ENCODE measurements at regions not wholly inside any gene's neighbourhood (a gene's known extent, or its start where the extent isn't known, plus 50 kb on each side); places are given as distances from the start of the nearest gene placed in this dataset.
A peak's percentile ranks its signal among the peaks of the same experiment; 100 is the strongest.

- no peaks in the 10 kb centered on the region for H3K27me3 ChIP-seq (ENCODE audit: control insufficient read depth in 3 of 3, insufficient read depth in 3 of 3, low read length in 3 of 3)
- 45 to 54% (median 50%) methylated on average over 1 of the region's 1 CpG for WGBS, 3 donors
- no peak for DNase-seq
- no peaks in the 10 kb centered on the region for H3K36me3 ChIP-seq (ENCODE audit: control insufficient read depth in 3 of 3, insufficient read depth in 2 of 3, low read depth in 1 of 3, low read length in 3 of 3)
- H3K4me1 ChIP-seq (ENCODE audit: control insufficient read depth in 3 of 3, insufficient read depth in 2 of 3, low read depth in 1 of 3, low read length in 2 of 3), result peaks cover 0 to 3% (median 0%) of the 10 kb centered on the region in 3 donors
- no peak overlapping the region for H3K27ac ChIP-seq (ENCODE audit: low read depth in 1 of 3, low read length in 2 of 3)
- no peak overlapping the region for H3K4me3 ChIP-seq (ENCODE audit: low read depth in 1 of 3, low read length in 3 of 3)
- peaks cover 0 to 3% of the 10 kb centered on the region in 2 donors for H3K9me3 ChIP-seq (ENCODE audit: control insufficient read depth in 2 of 2, insufficient read depth in 1 of 2, low read depth in 1 of 2, low read length in 1 of 2)
- FAIRE-seq, result no peak
These were observed 485.7 kb upstream of the HS3ST1 start for GRCh38 chr4:11914406-11914805.

- Histone ChIP-seq H3K4me3 (ENCODE audit: low read depth in 1 of 3, low read length in 3 of 3) (no peak overlapping the region), H3K36me3 (ENCODE audit: control insufficient read depth in 3 of 3, insufficient read depth in 2 of 3, low read depth in 1 of 3, low read length in 3 of 3) (no peaks in the 10 kb centered on the region), H3K4me1 (ENCODE audit: control insufficient read depth in 3 of 3, insufficient read depth in 2 of 3, low read depth in 1 of 3, low read length in 2 of 3) (peaks cover 0 to 3% (median 0%) of the 10 kb centered on the region in 3 donors), H3K27me3 (ENCODE audit: control insufficient read depth in 3 of 3, insufficient read depth in 3 of 3, low read length in 3 of 3) (no peaks in the 10 kb centered on the region), H3K9me3 (ENCODE audit: control insufficient read depth in 2 of 2, insufficient read depth in 1 of 2, low read depth in 1 of 2, low read length in 1 of 2) (no peaks in the 10 kb centered on the region), H3K27ac (ENCODE audit: low read depth in 1 of 3, low read length in 2 of 3) (no peak overlapping the region)
- FAIRE-seq (no peak), DNase-seq (no peak)
These were observed 484.2 kb upstream of the HS3ST1 start for GRCh38 chr4:11912886-11913285.

- Histone ChIP-seq H3K4me3 (ENCODE audit: low read depth in 1 of 3, low read length in 3 of 3) (no peak overlapping the region), H3K36me3 (ENCODE audit: control insufficient read depth in 3 of 3, insufficient read depth in 2 of 3, low read depth in 1 of 3, low read length in 3 of 3) (no peaks in the 10 kb centered on the region), H3K27me3 (ENCODE audit: control insufficient read depth in 3 of 3, insufficient read depth in 3 of 3, low read length in 3 of 3) (no peaks in the 10 kb centered on the region), H3K9me3 (ENCODE audit: control insufficient read depth in 2 of 2, insufficient read depth in 1 of 2, low read depth in 1 of 2, low read length in 1 of 2) (no peaks in the 10 kb centered on the region), H3K27ac (ENCODE audit: low read depth in 1 of 3, low read length in 2 of 3) (no peak overlapping the region), H3K4me1 (ENCODE audit: control insufficient read depth in 3 of 3, insufficient read depth in 2 of 3, low read depth in 1 of 3, low read length in 2 of 3) (peaks cover 0 to 3% (median 0%) of the 10 kb centered on the region in 3 donors)
- WGBS, 3 donors, result 83 to 88% (median 87%) methylated on average over 3 of the region's 3 CpGs
- DNase-seq, result no peak
- FAIRE-seq, result no peak
These were observed 482.1 kb upstream of the HS3ST1 start for GRCh38 chr4:11910812-11911211.

GRCh38 chr4:11908712-11909111 is 480.0 kb upstream of the HS3ST1 start:
- no peaks in the 10 kb centered on the region for H3K9me3 ChIP-seq (ENCODE audit: control insufficient read depth in 2 of 2, insufficient read depth in 1 of 2, low read depth in 1 of 2, low read length in 1 of 2)
- H3K27ac ChIP-seq (ENCODE audit: low read depth in 1 of 3, low read length in 2 of 3), result no peak overlapping the region
- DNase-seq (no peak), FAIRE-seq (no peak)
- H3K4me1 ChIP-seq (ENCODE audit: control insufficient read depth in 3 of 3, insufficient read depth in 2 of 3, low read depth in 1 of 3, low read length in 2 of 3), result peaks cover 0 to 3% (median 0%) of the 10 kb centered on the region in 3 donors
- no peaks in the 10 kb centered on the region for H3K27me3 ChIP-seq (ENCODE audit: control insufficient read depth in 3 of 3, insufficient read depth in 3 of 3, low read length in 3 of 3)
- H3K36me3 ChIP-seq (ENCODE audit: control insufficient read depth in 3 of 3, insufficient read depth in 2 of 3, low read depth in 1 of 3, low read length in 3 of 3), result no peaks in the 10 kb centered on the region
- H3K4me3 ChIP-seq (ENCODE audit: low read depth in 1 of 3, low read length in 3 of 3), result no peak overlapping the region
- WGBS, 3 donors, result 45 to 76% (median 69%) methylated on average over 4 of the region's 4 CpGs

- no peak for DNase-seq
- H3K9me3 ChIP-seq (ENCODE audit: control insufficient read depth in 2 of 2, insufficient read depth in 1 of 2, low read depth in 1 of 2, low read length in 1 of 2), result no peaks in the 10 kb centered on the region
- H3K4me1 ChIP-seq (ENCODE audit: control insufficient read depth in 3 of 3, insufficient read depth in 2 of 3, low read depth in 1 of 3, low read length in 2 of 3), result peaks cover 0 to 3% (median 0%) of the 10 kb centered on the region in 3 donors
- FAIRE-seq, result no peak
- 82 to 89% (median 86%) methylated on average over 3 of the region's 3 CpGs for WGBS, 3 donors
- no peak overlapping the region for H3K27ac ChIP-seq (ENCODE audit: low read depth in 1 of 3, low read length in 2 of 3)
- no peaks in the 10 kb centered on the region for H3K27me3 ChIP-seq (ENCODE audit: control insufficient read depth in 3 of 3, insufficient read depth in 3 of 3, low read length in 3 of 3)
- H3K36me3 ChIP-seq (ENCODE audit: control insufficient read depth in 3 of 3, insufficient read depth in 2 of 3, low read depth in 1 of 3, low read length in 3 of 3), result no peaks in the 10 kb centered on the region
- H3K4me3 ChIP-seq (ENCODE audit: low read depth in 1 of 3, low read length in 3 of 3), result no peak overlapping the region
These were observed 479.5 kb upstream of the HS3ST1 start for GRCh38 chr4:11908205-11908604.

- no peak for DNase-seq
- FAIRE-seq, result no peak
- peak overlapping the region in 1 of 3 donors; percentile 7 for H3K27ac ChIP-seq (ENCODE audit: low read depth in 1 of 3, low read length in 2 of 3)
- no peaks in the 10 kb centered on the region for H3K27me3 ChIP-seq (ENCODE audit: control insufficient read depth in 3 of 3, insufficient read depth in 3 of 3, low read length in 3 of 3)
- H3K4me1 ChIP-seq (ENCODE audit: control insufficient read depth in 3 of 3, insufficient read depth in 2 of 3, low read depth in 1 of 3, low read length in 2 of 3), result peaks cover 0 to 11% (median 2%) of the 10 kb centered on the region in 3 donors
- no peak overlapping the region for H3K4me3 ChIP-seq (ENCODE audit: low read depth in 1 of 3, low read length in 3 of 3)
- H3K9me3 ChIP-seq (ENCODE audit: control insufficient read depth in 2 of 2, insufficient read depth in 1 of 2, low read depth in 1 of 2, low read length in 1 of 2), result no peaks in the 10 kb centered on the region
- 67 to 88% (median 77%) methylated on average over 9 of the region's 9 CpGs for WGBS, 3 donors
- no peaks in the 10 kb centered on the region for H3K36me3 ChIP-seq (ENCODE audit: control insufficient read depth in 3 of 3, insufficient read depth in 2 of 3, low read depth in 1 of 3, low read length in 3 of 3)
These were observed 476.4 kb upstream of the HS3ST1 start for GRCh38 chr4:11904846-11905739.

GRCh38 chr4:11904117-11904535 is 475.4 kb upstream of the HS3ST1 start:
- Histone ChIP-seq H3K4me1 (ENCODE audit: control insufficient read depth in 3 of 3, insufficient read depth in 2 of 3, low read depth in 1 of 3, low read length in 2 of 3) (peaks cover 0 to 11% (median 2%) of the 10 kb centered on the region in 3 donors), H3K27me3 (ENCODE audit: control insufficient read depth in 3 of 3, insufficient read depth in 3 of 3, low read length in 3 of 3) (no peaks in the 10 kb centered on the region), H3K36me3 (ENCODE audit: control insufficient read depth in 3 of 3, insufficient read depth in 2 of 3, low read depth in 1 of 3, low read length in 3 of 3) (no peaks in the 10 kb centered on the region), H3K27ac (ENCODE audit: low read depth in 1 of 3, low read length in 2 of 3) (peak overlapping the region in 1 of 3 donors; percentile 60), H3K4me3 (ENCODE audit: low read depth in 1 of 3, low read length in 3 of 3) (no peak overlapping the region), H3K9me3 (ENCODE audit: control insufficient read depth in 2 of 2, insufficient read depth in 1 of 2, low read depth in 1 of 2, low read length in 1 of 2) (no peaks in the 10 kb centered on the region)
- WGBS, 3 donors, result 6 to 18% (median 17%) methylated on average over 2 of the region's 2 CpGs
- DNase-seq (peak in 1 of 2 donors; percentile 56), FAIRE-seq (no peak)

GRCh38 chr4:11901089-11901488 is 472.4 kb upstream of the HS3ST1 start:
- DNase-seq (peak in 1 of 2 donors; percentile 3), FAIRE-seq (no peak)
- H3K4me1 ChIP-seq (ENCODE audit: control insufficient read depth in 3 of 3, insufficient read depth in 2 of 3, low read depth in 1 of 3, low read length in 2 of 3), result peaks cover 0 to 11% (median 2%) of the 10 kb centered on the region in 3 donors
- peaks cover 0 to 12% of the 10 kb centered on the region in 2 donors for H3K9me3 ChIP-seq (ENCODE audit: control insufficient read depth in 2 of 2, insufficient read depth in 1 of 2, low read depth in 1 of 2, low read length in 1 of 2)
- no peaks in the 10 kb centered on the region for H3K27me3 ChIP-seq (ENCODE audit: control insufficient read depth in 3 of 3, insufficient read depth in 3 of 3, low read length in 3 of 3)
- no peak overlapping the region for H3K4me3 ChIP-seq (ENCODE audit: low read depth in 1 of 3, low read length in 3 of 3)
- 29 to 52% (median 30%) methylated on average over 1 of the region's 1 CpG for WGBS, 3 donors
- H3K27ac ChIP-seq (ENCODE audit: low read depth in 1 of 3, low read length in 2 of 3), result no peak overlapping the region
- H3K36me3 ChIP-seq (ENCODE audit: control insufficient read depth in 3 of 3, insufficient read depth in 2 of 3, low read depth in 1 of 3, low read length in 3 of 3), result no peaks in the 10 kb centered on the region

All from small intestine (tissue), 7 donors.